T-helper 1 cell treated with Interleukin-12 subunit alpha and Interleukin-12 subunit beta and Interleukin-4 antibody, amounts not matched to agents 30 μg/mL and 1 μg/mL, for 36 hours (primary cell): ENCODE measurements at regions not wholly inside any gene's neighbourhood (a gene's known extent, or its start where the extent isn't known, plus 50 kb on each side); places are given as distances from the start of the nearest gene placed in this dataset.

Source experiments
- H3K27ac Mint-ChIP-seq: one replicate; pipeline ENCODE4 v1.8.0; 2021; ENCODE audit warnings: mild to moderate bottlenecking, mixed read lengths
- H3K27me3 Mint-ChIP-seq: one replicate; pipeline ENCODE4 v1.8.0; 2021; ENCODE audit warnings: low read depth, mixed read lengths
- H3K36me3 Mint-ChIP-seq: one replicate; pipeline ENCODE4 v1.8.0; 2021; ENCODE audit warnings: low read depth, mixed read lengths
- H3K4me1 Mint-ChIP-seq: one replicate; pipeline ENCODE4 v1.8.0; 2021; ENCODE audit warnings: low read depth, mixed read lengths
- H3K4me3 Mint-ChIP-seq: one replicate; pipeline ENCODE4 v1.8.0; 2021; ENCODE audit warnings: mild to moderate bottlenecking, moderate library complexity, mixed read lengths
- H3K9me3 Mint-ChIP-seq: one replicate; pipeline ENCODE4 v1.8.0; 2021; ENCODE audit warnings: mixed read lengths

DNA sequence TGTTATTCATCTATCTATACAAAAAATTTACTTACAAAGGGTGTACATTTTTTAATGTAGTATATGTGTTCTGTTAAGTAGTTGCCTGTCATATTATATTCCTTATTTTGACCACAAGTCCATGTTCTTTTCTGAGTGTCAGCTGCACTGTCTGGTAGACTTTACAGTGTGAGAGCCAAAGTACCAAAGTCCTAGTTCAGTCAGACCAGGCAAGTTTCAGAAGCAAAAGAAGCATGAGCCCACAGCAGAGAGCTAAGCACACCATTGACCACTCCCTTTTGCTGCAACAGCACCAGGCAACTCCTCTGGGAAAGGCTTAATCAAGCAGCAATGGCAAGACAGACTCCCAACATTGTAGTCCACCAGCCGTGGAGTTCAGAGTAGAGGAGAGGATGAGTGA is 631.9 kb upstream of the PKN2 start:
- H3K4me3 Mint-ChIP-seq: no peak overlapping the region
- no peaks in the 10 kb centered on the region for H3K36me3 Mint-ChIP-seq
- H3K27ac Mint-ChIP-seq: no peak overlapping the region
- no peaks in the 10 kb centered on the region for H3K9me3 Mint-ChIP-seq
- no peaks in the 10 kb centered on the region for H3K4me1 Mint-ChIP-seq
- H3K27me3 Mint-ChIP-seq: no peaks in the 10 kb centered on the region

DNA sequence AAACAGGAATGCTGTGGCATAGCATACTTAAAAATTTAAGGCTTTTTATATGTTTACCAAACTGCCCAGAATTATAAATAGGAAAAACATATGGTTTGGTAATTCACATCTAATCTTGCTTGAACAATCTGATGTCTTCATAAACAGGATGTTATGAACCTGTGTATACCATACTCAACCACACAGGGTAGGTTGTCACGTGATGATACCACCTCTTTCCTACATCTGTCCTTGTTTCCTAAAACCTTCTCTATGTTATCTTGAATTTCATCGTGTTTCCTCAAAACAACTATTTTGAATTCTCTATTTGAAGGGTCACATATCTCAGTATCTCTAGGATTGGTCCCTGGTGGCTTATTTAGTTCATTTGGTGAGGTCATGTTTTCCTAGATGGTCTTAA is 631.0 kb upstream of the PKN2 start:
- no peaks in the 10 kb centered on the region for H3K4me1 Mint-ChIP-seq
- H3K4me3 Mint-ChIP-seq: no peak overlapping the region
- H3K27me3 Mint-ChIP-seq: no peaks in the 10 kb centered on the region
- no peak overlapping the region for H3K27ac Mint-ChIP-seq
- no peaks in the 10 kb centered on the region for H3K9me3 Mint-ChIP-seq
- no peaks in the 10 kb centered on the region for H3K36me3 Mint-ChIP-seq

DNA sequence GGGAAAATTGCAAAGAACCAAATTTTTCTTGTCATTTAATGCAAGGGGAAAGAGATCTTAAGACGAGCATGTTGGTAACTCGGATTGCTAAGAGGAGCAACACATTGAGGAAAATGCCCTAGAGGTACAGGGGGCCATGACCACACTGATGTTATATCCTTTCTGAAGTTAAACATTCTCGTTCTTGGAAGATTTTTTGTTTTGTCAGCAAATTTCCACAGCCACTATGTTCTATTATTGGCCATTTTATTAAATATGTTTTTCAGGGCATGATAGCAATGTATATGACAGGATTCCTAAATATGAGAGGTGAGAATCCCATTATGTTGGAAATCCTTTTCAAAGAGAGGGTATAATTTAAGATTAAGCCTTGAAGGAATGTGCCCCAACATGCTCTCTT is 627.2 kb upstream of the PKN2 start:
- Mint-ChIP-seq H3K27me3 (no peaks in the 10 kb centered on the region), H3K27ac (no peak overlapping the region), H3K4me3 (no peak overlapping the region), H3K9me3 (no peaks in the 10 kb centered on the region), H3K36me3 (no peaks in the 10 kb centered on the region), H3K4me1 (no peaks in the 10 kb centered on the region)

DNA sequence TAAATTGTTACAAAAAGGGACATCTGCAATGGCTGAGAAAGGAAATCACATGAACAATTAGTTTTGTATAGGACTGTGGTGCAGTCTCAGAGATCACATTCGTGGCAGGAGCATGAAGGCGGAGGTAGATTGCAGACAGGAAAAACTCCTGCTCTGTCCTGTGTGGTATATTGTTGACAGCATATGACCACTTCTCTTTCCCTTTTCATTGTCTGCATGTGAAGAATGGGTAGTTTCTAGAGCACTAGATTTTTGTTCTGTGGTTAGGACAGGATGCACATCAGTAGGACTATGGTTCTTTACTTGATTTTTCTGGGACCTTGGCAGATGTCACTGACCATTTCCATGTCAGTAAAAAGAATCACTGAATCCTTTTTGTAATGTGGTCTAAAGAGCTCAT is 625.9 kb upstream of the PKN2 start:
- no peak overlapping the region for H3K4me3 Mint-ChIP-seq
- H3K27ac Mint-ChIP-seq: no peak overlapping the region
- no peaks in the 10 kb centered on the region for H3K9me3 Mint-ChIP-seq

DNA sequence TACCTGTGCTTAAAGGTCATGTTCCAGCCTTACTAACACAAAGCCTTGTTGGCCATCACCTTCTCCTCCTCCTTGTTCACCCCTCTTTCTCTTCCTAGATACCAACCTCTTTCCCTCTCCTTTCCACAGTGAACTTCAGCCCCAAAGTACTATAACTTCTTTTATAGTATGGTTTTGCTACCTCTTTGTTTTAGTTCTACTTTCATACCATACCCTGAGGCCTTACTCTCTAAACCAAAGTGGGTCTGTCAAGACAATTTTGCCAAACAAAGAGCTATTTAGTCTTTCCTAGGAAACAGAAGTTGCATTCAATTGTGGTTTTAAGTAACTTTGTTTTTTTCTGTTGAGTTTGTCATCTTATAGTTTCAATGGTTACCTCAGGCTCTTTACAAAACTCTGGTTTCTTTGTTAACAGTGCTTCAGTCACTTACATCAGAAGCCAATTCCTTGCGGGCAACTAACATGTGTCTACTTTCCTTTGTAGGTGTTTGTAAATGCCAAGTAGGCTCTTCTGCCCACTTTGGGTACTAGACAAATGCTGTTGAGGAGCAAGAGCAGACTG is 623.9 kb upstream of the PKN2 start:
- Mint-ChIP-seq H3K27ac (no peak overlapping the region), H3K27me3 (no peaks in the 10 kb centered on the region), H3K4me1 (no peaks in the 10 kb centered on the region), H3K9me3 (no peaks in the 10 kb centered on the region), H3K4me3 (no peak overlapping the region), H3K36me3 (no peaks in the 10 kb centered on the region)

More for the DNA sequence above, 625.9 kb upstream of the PKN2 start:
- Mint-ChIP-seq H3K36me3 (no peaks in the 10 kb centered on the region), H3K4me1 (no peaks in the 10 kb centered on the region), H3K27me3 (no peaks in the 10 kb centered on the region)

DNA sequence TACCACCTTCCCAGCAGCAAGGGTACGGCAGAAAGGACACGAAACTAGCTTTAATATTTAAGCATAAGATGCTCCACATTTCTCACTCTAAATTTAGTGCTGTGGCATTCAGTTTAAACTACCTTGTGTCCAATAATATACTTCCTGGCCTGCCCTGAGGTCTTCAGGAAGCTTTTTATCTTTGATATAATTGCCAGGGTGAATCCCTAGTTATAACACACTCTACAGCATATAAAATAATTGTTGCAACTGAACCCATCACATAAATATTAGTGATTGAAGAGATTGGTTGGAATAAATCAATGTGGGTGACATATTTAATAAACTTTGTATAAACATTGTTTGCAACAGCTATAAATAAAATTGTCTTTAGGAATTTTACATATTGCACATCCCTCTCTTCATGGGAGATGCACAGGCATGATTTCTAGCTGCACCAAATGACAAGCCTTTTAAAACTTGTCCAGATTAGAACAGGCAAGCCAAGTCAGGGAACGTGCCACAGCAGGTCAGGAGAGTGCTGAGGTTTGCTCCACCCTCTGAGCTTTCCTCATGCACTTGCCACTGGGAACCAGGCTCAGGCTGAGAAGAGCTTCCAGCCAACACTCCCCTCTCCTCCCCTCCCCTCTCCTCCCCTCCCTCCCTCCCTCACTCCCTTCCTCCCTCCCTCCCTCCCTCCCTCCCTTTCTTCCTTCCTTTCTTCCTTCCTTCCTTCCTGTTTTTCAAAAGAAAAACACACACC is 623.2 kb upstream of the PKN2 start:
- Mint-ChIP-seq H3K4me1 (no peaks in the 10 kb centered on the region), H3K27me3 (no peaks in the 10 kb centered on the region), H3K4me3 (no peak overlapping the region), H3K27ac (no peak overlapping the region), H3K9me3 (no peaks in the 10 kb centered on the region), H3K36me3 (no peaks in the 10 kb centered on the region)

DNA sequence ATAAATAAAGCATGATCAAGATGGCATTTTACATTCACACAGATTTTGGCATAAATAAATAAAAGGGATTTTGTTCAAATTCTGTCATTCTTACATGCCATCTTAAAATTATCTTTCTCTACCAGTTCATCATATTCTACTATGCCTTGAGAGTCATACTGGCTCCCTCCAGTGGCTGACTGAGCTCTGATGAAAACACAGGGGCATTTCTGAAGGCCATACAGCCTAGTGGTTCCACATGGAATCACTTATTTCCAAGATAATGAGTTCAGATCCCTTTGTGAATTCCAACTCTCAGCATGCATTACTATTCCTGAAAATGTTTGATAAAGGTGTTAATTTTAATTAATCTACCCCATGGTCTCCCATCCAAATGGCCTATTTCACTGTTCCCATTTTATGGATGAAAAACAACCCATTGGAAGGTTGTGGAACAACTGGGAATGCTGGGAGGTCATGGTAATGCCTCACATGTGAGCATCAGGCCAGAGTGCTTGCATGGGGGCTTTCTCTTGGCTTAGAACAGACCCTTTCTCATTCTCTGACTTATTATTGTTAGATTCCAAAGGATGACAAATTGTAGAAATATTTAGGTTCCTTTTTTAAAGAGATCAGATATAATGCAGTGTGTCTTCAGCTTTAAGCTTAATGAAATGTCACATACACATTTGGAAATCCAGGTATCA is 622.4 kb upstream of the PKN2 start:
- Mint-ChIP-seq H3K27ac (no peak overlapping the region), H3K9me3 (no peaks in the 10 kb centered on the region), H3K36me3 (no peaks in the 10 kb centered on the region), H3K27me3 (no peaks in the 10 kb centered on the region), H3K4me1 (no peaks in the 10 kb centered on the region), H3K4me3 (no peak overlapping the region)

DNA sequence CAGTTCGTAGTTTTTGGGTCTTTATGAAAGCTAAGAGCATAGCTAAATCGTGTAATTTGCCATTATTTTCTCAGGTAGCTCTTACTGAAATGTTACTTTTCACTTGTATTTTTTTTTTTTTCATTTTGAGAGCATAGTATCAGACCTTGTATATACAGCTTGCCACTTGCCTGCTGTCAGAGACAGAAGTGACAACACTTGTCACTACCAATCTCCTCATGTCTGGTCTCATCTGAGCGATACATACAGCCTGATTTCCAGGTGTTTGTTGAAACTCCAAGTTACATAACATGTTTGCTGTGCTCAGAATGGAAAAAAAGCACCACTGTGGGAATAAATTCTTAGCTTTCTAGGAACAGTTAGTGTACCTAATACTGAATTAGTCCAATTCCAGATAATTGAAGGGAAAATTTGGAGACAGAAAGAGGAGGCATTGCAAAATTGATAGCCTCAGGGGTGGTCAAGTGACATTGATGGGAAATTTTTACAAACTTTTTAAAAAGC is 621.4 kb upstream of the PKN2 start:
- Mint-ChIP-seq H3K9me3 (no peaks in the 10 kb centered on the region), H3K27ac (no peak overlapping the region)

DNA sequence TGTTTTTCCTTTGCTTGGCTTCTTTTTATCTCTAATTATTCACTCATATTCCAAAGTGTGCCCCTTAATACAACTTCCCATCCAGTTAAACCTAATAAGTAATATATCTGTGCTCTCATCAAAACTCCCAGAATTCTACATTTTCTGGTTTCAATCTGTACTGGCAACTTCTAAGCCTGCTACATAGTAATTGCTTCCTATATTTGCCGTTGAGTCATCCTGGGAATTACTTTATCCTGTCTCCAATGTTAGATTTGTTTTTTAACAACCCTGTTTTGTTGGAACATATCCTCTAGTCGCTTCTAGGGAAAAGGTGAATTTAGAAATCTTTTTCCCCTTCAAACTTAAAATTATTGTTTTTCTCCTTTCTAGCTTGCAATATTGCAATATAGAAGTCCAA is 620.5 kb upstream of the PKN2 start:
- H3K27ac Mint-ChIP-seq: no peak overlapping the region
- no peak overlapping the region for H3K4me3 Mint-ChIP-seq
- H3K36me3 Mint-ChIP-seq: no peaks in the 10 kb centered on the region
- no peaks in the 10 kb centered on the region for H3K27me3 Mint-ChIP-seq
- no peaks in the 10 kb centered on the region for H3K4me1 Mint-ChIP-seq
- H3K9me3 Mint-ChIP-seq: no peaks in the 10 kb centered on the region

More for the DNA sequence above, 621.4 kb upstream of the PKN2 start:
- Mint-ChIP-seq H3K4me1 (no peaks in the 10 kb centered on the region), H3K4me3 (no peak overlapping the region), H3K27me3 (no peaks in the 10 kb centered on the region), H3K36me3 (no peaks in the 10 kb centered on the region)

DNA sequence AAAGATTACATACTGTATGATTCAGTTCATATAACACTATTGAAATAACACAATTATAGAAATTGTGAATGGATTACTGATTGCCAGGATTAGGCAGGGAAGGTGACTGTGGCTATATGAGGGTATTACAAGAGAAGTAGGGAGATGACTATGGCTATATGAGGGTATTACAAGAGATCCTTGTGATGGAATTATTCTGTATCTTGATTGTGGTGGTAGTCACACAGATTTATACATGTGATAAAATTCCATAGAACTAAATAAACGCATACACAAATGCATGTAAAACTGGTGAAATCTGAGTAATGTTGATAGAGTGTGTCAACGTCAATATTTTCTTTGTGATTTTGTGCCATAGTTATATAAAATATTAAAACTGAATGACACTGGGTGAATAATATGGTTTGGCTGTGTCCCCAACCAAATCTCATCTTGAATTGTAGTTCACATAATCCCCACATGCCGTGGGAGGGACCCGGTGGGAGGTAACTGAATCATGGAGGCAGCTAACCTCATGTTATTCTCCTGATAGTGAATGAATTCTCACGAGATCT is 615.6 kb upstream of the PKN2 start:
- no peak overlapping the region for H3K27ac Mint-ChIP-seq
- H3K4me3 Mint-ChIP-seq: no peak overlapping the region
- H3K9me3 Mint-ChIP-seq: no peaks in the 10 kb centered on the region
- H3K36me3 Mint-ChIP-seq: no peaks in the 10 kb centered on the region
- no peaks in the 10 kb centered on the region for H3K4me1 Mint-ChIP-seq
- H3K27me3 Mint-ChIP-seq: no peaks in the 10 kb centered on the region

DNA sequence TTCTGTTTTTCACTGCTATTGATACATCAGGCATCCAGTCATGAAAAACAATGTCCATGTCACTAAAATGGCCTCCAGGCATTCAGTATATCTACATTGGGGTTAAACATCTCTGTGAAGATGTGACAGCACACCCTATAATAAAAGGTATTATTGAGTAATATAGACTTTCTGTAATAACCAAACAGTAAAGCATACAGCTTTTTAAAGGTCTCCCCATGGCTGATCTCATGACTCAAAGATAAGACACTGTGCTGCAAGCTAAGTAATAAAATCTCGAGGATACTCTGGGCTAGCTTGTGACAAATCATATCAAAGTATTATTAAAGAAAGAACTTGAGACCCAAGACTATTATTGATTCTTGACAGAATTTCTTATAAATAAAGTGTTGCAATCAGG is 613.1 kb upstream of the PKN2 start:
- Mint-ChIP-seq H3K9me3 (no peaks in the 10 kb centered on the region), H3K4me1 (no peaks in the 10 kb centered on the region), H3K4me3 (no peak overlapping the region), H3K27me3 (no peaks in the 10 kb centered on the region), H3K36me3 (no peaks in the 10 kb centered on the region), H3K27ac (no peak overlapping the region)

DNA sequence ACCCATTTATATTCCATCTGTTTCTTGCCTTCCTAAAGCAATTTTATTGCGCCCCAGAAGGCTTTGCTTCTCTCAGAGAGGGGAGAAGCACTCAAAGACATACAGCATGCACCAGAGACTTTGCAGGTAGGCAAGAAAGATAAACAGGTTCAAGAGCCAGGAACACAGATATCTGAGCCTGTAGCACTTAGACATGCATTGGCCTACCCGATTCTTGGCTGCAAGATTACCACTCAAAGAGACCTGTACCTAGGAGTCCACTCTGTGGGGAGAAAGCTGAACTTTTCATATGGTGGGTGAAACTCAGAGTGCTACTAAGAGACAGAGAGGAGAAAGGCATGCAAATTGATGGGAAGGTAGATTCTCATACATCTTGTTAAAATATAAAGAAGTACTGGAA is 609.4 kb upstream of the PKN2 start:
- H3K36me3 Mint-ChIP-seq: no peaks in the 10 kb centered on the region
- no peak overlapping the region for H3K27ac Mint-ChIP-seq

DNA sequence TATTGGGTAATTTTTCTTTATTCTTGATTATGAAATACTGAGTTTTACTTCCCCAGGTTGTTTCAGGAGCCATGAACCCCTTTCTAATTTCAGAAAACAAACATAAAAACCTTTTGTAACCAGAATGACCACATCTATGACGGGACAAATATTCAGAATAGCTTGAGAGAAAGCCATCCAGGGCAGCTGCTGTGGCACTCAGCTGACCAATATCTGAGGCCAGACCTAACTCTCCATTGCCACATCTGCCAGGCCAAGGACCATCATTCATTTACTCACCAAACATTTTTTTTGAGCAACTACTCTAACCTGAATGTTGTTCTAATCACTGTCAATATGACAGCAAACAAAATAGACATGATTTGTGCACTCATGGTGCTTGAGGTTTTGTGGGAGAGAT is 608.3 kb upstream of the PKN2 start:
- Mint-ChIP-seq H3K27me3 (no peaks in the 10 kb centered on the region), H3K4me3 (no peak overlapping the region), H3K9me3 (no peaks in the 10 kb centered on the region), H3K36me3 (no peaks in the 10 kb centered on the region), H3K27ac (no peak overlapping the region), H3K4me1 (no peaks in the 10 kb centered on the region)

More for the DNA sequence above, 609.4 kb upstream of the PKN2 start:
- H3K9me3 Mint-ChIP-seq: no peaks in the 10 kb centered on the region
- no peaks in the 10 kb centered on the region for H3K27me3 Mint-ChIP-seq
- H3K4me3 Mint-ChIP-seq: no peak overlapping the region
- H3K4me1 Mint-ChIP-seq: no peaks in the 10 kb centered on the region

DNA sequence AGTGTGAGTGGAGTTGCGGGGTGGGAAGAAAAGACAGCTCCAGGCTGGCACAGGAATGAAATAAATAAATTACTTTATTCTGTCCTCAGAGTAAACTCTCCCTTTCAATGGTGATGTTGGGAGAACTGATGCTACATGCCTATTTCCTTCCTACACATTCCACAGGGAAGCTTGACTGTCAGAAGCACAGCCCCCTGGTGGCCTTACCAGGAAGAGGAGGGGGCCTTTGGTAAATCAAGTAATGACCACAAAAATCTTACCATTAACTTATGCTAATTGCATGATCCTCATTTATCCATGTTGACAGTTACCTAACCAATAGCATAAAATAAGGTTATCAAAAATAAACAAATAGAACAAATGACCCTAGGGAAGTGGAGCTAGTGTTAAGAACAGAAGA is 605.0 kb upstream of the PKN2 start:
- Mint-ChIP-seq H3K9me3 (no peaks in the 10 kb centered on the region), H3K27me3 (no peaks in the 10 kb centered on the region), H3K36me3 (no peaks in the 10 kb centered on the region), H3K27ac (no peak overlapping the region), H3K4me3 (no peak overlapping the region), H3K4me1 (no peaks in the 10 kb centered on the region)

DNA sequence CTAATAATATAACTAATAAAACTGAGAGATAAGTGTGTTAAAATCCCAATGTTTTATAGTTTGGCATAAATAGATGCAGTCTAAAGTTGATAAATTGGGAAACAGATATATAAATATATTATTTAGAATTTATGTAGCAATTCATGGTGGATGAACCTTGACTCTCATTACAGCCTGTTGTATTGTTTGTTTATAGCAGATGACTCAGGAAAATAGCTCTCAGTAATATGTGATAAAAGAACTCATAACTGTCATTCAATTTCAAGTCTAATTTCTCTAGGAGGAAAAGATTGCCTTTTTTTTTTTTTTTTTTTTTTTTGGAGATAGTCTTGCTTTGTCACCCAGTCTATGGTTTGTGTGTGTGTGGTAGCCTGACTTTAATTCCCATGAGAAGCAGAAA is 603.2 kb upstream of the PKN2 start:
- Mint-ChIP-seq H3K9me3 (peaks cover 6% of the 10 kb centered on the region), H3K36me3 (no peaks in the 10 kb centered on the region), H3K4me1 (no peaks in the 10 kb centered on the region), H3K27me3 (no peaks in the 10 kb centered on the region), H3K4me3 (no peak overlapping the region), H3K27ac (no peak overlapping the region)
